ENCODE measurements at regions not wholly inside any gene's neighbourhood (a gene's known extent, or its start where the extent isn't known, plus 50 kb on each side); places are given as distances from the start of the nearest gene placed in this dataset.
"Not testable (repeated sequence)": the region's sequence is repeated elsewhere in the genome, so short reads cannot be mapped to it uniquely, and the experiment has no call there.

DNA sequence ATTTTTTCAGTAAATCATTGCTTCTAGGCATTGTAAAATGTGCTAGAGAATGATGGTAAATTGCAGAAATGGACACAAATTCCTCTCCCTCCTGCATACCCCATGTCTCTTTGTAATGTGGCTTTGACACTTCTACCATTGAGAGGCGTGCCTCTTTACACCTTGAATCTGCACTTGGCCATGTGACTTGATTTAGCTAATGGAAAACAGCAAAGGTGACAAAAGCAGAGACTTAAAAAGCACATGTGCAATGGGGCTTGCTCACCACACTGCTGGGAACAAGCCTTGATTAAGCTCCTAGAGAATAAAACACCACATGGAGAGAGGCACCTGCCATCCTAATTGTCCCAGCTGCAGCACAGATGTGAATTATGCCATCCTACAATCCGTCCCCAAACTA, 69.9 kb upstream of the NAA35 start:
- H3K27me3 ChIP-seq (ENCODE audit: insufficient read depth, low read length, poor library complexity, severe bottlenecking) = no peaks in the 10 kb centered on the region
- H4K20me1 ChIP-seq (ENCODE audit: insufficient read depth, low read length, poor library complexity, severe bottlenecking) = no peaks in the 10 kb centered on the region
- H2AFZ ChIP-seq (ENCODE audit: low read length) = no peak overlapping the region
- H3K9ac ChIP-seq (ENCODE audit: low read depth, low read length, poor library complexity, severe bottlenecking) = no peak overlapping the region
- H3K4me3 ChIP-seq (ENCODE audit: low read length, poor library complexity, severe bottlenecking) = no peak overlapping the region
- no peaks in the 10 kb centered on the region for H3F3A ChIP-seq (ENCODE audit: low read depth)
- no peaks in the 10 kb centered on the region for H3K9me3 ChIP-seq (ENCODE audit: insufficient read depth, low read depth, low read length)
- no peaks in the 10 kb centered on the region for H3K4me1 ChIP-seq (ENCODE audit: insufficient read depth, low read length, poor library complexity, severe bottlenecking)
- H3K36me3 ChIP-seq (ENCODE audit: insufficient read depth, low read length) = no peaks in the 10 kb centered on the region
- no peak overlapping the region for H3K4me2 ChIP-seq (ENCODE audit: low read depth, low read length, poor library complexity, severe bottlenecking)
- no peaks in the 10 kb centered on the region for H3K79me2 ChIP-seq (ENCODE audit: insufficient read depth, low read length)
- no peak for TF ChIP-seq EZH2phosphoT487 (IDR thresholded peaks at IDR 0.05; ENCODE audit: borderline replicate concordance)
- TF ChIP-seq CTCF (conservative IDR thresholded peaks at IDR 0.05; ENCODE audit: low read length) = no peak
- no peaks in the 10 kb centered on the region for H3K9me2 ChIP-seq (replicated peaks; ENCODE audit: low read depth, low read length)

DNA sequence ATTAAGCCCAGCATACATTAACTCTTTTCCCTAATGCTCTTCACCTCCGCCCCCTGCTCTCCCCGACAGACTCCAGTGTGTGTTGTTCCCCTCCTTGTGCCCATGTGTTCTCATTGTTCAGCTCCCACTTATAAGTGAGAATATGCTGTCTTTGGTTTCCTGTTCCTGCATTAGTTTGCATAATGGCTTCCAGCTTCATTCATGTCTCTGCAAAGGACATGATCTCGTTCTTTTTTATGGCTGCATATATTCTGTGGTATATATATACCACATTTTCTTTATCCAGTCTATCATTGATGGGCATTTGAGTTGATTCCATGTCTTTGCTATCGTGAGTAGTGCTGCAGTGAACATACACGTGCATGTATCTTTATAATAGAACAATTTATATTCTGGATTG, 69.3 kb upstream of the NAA35 start:
- not testable (repeated sequence) for H3K9me2 ChIP-seq (replicated peaks; ENCODE audit: low read depth, low read length); H3K79me2 ChIP-seq (ENCODE audit: insufficient read depth, low read length); H3K4me1 ChIP-seq (ENCODE audit: insufficient read depth, low read length, poor library complexity, severe bottlenecking); H3K36me3 ChIP-seq (ENCODE audit: insufficient read depth, low read length); H3K27me3 ChIP-seq (ENCODE audit: insufficient read depth, low read length, poor library complexity, severe bottlenecking); H3K4me3 ChIP-seq (ENCODE audit: low read length, poor library complexity, severe bottlenecking); H4K20me1 ChIP-seq (ENCODE audit: insufficient read depth, low read length, poor library complexity, severe bottlenecking); H3K4me2 ChIP-seq (ENCODE audit: low read depth, low read length, poor library complexity, severe bottlenecking); H3K9me3 ChIP-seq (ENCODE audit: insufficient read depth, low read depth, low read length); H3F3A ChIP-seq (ENCODE audit: low read depth); H3K9ac ChIP-seq (ENCODE audit: low read depth, low read length, poor library complexity, severe bottlenecking)
- H2AFZ ChIP-seq (ENCODE audit: low read length) = peak overlapping the region; percentile 23; the same call in 1 of the 2 replicates

- Histone ChIP-seq H3K27me3 (ENCODE audit: insufficient read depth, low read length, poor library complexity, severe bottlenecking) (no peaks in the 10 kb centered on the region), H3K4me2 (ENCODE audit: low read depth, low read length, poor library complexity, severe bottlenecking) (no peak overlapping the region), H3K79me2 (ENCODE audit: insufficient read depth, low read length) (no peaks in the 10 kb centered on the region), H3K4me1 (ENCODE audit: insufficient read depth, low read length, poor library complexity, severe bottlenecking) (no peaks in the 10 kb centered on the region), H3F3A (ENCODE audit: low read depth) (no peaks in the 10 kb centered on the region), H3K9me3 (ENCODE audit: insufficient read depth, low read depth, low read length) (no peaks in the 10 kb centered on the region), H3K36me3 (ENCODE audit: insufficient read depth, low read length) (no peaks in the 10 kb centered on the region), H3K9me2 (replicated peaks; ENCODE audit: low read depth, low read length) (no peaks in the 10 kb centered on the region), H3K9ac (ENCODE audit: low read depth, low read length, poor library complexity, severe bottlenecking) (no peak overlapping the region), H2AFZ (ENCODE audit: low read length) (no peak overlapping the region), H3K4me3 (ENCODE audit: low read length, poor library complexity, severe bottlenecking) (no peak overlapping the region), H4K20me1 (ENCODE audit: insufficient read depth, low read length, poor library complexity, severe bottlenecking) (no peaks in the 10 kb centered on the region)
- TF ChIP-seq CTCF (conservative IDR thresholded peaks at IDR 0.05; ENCODE audit: low read length) (no peak), EZH2phosphoT487 (IDR thresholded peaks at IDR 0.05; ENCODE audit: borderline replicate concordance) (no peak)
Measured at GRCh38 chr9:85872463-85872862, 68.5 kb upstream of the NAA35 start.

DNA sequence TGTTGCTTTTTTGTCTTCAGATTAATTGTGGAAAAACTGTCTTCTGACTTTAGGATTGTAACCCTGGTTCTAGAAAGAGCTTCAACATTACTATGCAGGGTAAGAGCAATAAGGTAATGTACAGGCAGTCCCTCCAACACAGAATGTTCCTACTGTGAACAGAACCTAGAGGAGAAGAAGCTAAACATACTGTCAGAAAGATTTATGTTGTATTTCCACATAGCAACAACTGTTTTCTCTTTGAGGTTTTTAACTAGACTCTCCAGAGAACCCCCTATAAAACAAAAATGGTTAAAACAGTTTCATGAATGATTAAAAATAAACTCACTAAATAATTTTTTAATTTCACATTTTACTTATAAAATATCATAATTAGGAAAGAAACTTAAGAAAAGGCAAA, 64.3 kb upstream of the NAA35 start:
- no peaks in the 10 kb centered on the region for H3K9me3 ChIP-seq (ENCODE audit: insufficient read depth, low read depth, low read length)
- no peaks in the 10 kb centered on the region for H4K20me1 ChIP-seq (ENCODE audit: insufficient read depth, low read length, poor library complexity, severe bottlenecking)
- no peak overlapping the region for H3K9ac ChIP-seq (ENCODE audit: low read depth, low read length, poor library complexity, severe bottlenecking)
- H3F3A ChIP-seq (ENCODE audit: low read depth) = no peaks in the 10 kb centered on the region
- H3K4me1 ChIP-seq (ENCODE audit: insufficient read depth, low read length, poor library complexity, severe bottlenecking) = no peaks in the 10 kb centered on the region
- H3K79me2 ChIP-seq (ENCODE audit: insufficient read depth, low read length) = no peaks in the 10 kb centered on the region
- H3K9me2 ChIP-seq (replicated peaks; ENCODE audit: low read depth, low read length) = no peaks in the 10 kb centered on the region
- TF ChIP-seq EZH2phosphoT487 (IDR thresholded peaks at IDR 0.05; ENCODE audit: borderline replicate concordance) (no peak), CTCF (conservative IDR thresholded peaks at IDR 0.05; ENCODE audit: low read length) (no peak)
- no peak overlapping the region for H2AFZ ChIP-seq (ENCODE audit: low read length)
- H3K36me3 ChIP-seq (ENCODE audit: insufficient read depth, low read length) = no peaks in the 10 kb centered on the region
- H3K4me2 ChIP-seq (ENCODE audit: low read depth, low read length, poor library complexity, severe bottlenecking) = no peak overlapping the region
- no peaks in the 10 kb centered on the region for H3K27me3 ChIP-seq (ENCODE audit: insufficient read depth, low read length, poor library complexity, severe bottlenecking)
- no peak overlapping the region for H3K4me3 ChIP-seq (ENCODE audit: low read length, poor library complexity, severe bottlenecking)

DNA sequence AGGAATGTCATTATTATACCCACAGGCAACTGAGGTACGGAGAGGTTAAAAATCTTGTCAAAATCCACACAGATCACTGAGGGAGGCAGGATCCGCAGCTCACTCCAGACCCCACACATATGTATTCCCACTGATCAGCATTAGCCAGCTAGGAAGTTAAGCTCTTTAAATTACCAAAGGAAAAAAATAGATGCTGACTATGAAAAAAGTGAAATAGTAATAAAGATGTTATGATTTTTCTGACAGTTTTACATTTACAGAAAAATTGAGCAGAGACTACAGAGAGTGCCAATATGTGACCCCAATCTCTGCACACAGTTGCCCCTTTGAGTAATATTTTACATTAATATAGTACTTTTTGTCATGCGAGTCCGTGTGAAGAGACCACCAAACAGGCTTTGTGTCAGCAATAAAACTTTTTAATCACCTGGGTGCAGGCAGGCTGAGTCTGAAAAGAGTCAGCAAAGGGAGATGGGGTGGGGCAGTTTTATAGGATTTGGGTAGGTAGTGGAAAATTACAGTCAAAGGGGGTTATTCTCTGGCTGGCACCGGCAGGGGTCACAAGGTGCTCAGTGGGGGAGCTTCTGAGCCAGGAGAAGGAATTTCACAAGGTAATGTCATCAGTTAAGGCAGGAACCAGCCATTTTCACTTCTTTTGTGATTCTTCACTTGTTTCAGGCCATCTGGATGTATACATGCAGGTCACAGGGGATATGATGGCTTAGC, 61.9 kb upstream of the NAA35 start:
- not testable (repeated sequence) for H3K36me3 ChIP-seq (ENCODE audit: insufficient read depth, low read length); H3K27me3 ChIP-seq (ENCODE audit: insufficient read depth, low read length, poor library complexity, severe bottlenecking); H3K9ac ChIP-seq (ENCODE audit: low read depth, low read length, poor library complexity, severe bottlenecking); H3K4me3 ChIP-seq (ENCODE audit: low read length, poor library complexity, severe bottlenecking); H4K20me1 ChIP-seq (ENCODE audit: insufficient read depth, low read length, poor library complexity, severe bottlenecking); H3K9me2 ChIP-seq (replicated peaks; ENCODE audit: low read depth, low read length); H3K4me1 ChIP-seq (ENCODE audit: insufficient read depth, low read length, poor library complexity, severe bottlenecking); H3F3A ChIP-seq (ENCODE audit: low read depth); H3K4me2 ChIP-seq (ENCODE audit: low read depth, low read length, poor library complexity, severe bottlenecking); H3K9me3 ChIP-seq (ENCODE audit: insufficient read depth, low read depth, low read length); H2AFZ ChIP-seq (ENCODE audit: low read length); H3K79me2 ChIP-seq (ENCODE audit: insufficient read depth, low read length)

Measured in Loucy (cell line).